NCI-H82 (cell line): ENCODE measurements at regions not wholly inside any gene's neighbourhood (a gene's known extent, or its start where the extent isn't known, plus 50 kb on each side); places are given as distances from the start of the nearest gene placed in this dataset.
A peak's percentile ranks its signal among the peaks of the same experiment; 100 is the strongest.

Experiments used
- DNase-seq: peaks from one replicate; lab custom pipeline; 2025; lab: John Stamatoyannopoulos, UW

DNA sequence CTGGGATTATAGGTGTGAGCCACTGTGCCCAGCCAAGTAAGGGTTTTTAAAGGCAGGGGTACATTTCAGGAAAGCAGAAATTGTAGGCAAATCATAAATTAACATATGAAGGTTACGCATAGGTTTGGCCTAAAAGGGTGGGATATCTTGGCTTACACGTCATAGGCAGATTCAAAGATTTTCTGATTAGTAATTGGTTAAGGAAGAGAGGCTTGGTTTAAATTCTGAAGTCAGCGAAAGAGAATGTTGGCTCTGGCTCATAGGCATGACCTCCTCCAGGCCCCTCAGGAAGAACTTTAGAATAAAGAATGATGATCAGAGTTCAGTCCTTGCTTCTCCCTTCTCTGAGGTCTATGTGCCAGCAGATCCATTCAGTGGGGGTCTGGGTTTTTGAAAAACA is 124.8 kb upstream of the RBBP6 start:
- no peak for DNase-seq

DNA sequence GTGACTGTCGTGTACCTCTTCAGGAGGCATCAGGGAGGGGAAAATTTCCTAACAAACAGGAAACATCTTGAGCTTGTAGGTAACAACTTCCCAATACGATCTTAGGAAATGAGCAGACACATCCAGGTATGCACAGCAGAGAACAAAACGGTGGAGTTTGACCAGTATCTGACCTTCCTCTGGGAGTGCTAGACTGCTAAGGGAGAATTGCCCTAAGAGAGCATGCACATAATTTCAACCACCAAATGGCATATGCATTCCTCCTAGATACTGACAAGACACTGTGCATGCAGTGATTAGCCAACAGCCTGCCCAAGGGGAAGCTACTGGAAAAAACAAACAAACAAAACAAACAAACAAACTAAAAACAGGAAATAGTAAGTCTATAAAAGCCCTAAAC is 120.6 kb upstream of the RBBP6 start:
- DNase-seq: no peak

DNA sequence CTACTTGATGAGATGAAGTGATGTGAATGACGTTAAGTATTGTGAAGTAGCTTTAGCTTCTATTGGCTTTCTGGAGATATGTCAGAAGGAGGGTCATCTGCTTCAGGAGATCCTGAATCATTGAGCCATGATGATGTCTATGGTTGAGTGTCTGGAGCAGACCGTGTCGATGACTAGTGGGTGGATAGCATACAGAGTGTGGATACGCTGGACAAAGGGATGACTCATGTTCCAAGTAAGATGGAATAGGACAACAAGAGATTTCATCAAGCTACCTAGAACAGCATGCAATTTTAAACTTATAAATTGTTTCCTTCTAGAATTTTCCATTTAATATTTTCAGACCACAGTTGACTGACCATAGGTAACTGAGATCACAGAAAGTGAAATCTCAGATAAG is 116.1 kb upstream of the RBBP6 start:
- DNase-seq: no peak

DNA sequence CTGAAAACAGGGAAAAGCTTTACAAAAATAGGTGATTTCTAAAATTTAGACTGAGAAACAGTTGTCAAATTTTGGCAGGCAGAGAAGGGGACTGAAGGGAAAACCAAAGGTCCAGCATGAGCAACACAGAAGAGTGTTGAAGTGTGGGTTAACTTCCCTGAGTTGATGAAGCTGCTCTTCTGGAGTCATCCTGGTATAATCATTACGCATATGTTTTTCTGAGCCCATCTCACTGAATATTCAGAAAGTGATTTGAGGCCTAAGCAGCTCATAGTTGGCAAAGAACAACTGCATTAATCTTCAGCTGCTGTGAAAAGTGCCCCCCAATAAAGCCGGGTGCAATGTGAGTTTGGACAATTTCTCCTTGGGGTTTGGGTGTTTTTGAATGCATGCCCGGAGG is 115.0 kb upstream of the RBBP6 start:
- DNase-seq: no peak

DNA sequence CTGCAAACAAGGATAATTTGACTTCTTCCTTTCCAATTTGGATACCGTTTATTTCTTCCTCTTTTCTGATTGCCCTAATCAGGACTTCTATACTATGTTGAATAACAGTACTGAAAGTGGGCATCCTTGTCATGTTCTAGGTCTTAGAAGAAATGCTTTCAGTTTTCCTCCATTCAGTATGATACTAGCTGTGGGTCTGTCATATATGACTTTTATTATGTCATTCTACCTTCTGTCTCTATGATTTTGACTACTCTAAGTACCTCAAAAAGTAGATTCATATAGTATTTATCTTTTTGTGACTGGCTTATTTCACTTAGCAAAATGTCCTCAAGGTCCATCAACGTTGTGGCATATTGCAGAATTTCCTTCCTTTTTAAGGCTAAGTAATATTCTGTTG is 111.5 kb upstream of the RBBP6 start:
- no peak for DNase-seq

DNA sequence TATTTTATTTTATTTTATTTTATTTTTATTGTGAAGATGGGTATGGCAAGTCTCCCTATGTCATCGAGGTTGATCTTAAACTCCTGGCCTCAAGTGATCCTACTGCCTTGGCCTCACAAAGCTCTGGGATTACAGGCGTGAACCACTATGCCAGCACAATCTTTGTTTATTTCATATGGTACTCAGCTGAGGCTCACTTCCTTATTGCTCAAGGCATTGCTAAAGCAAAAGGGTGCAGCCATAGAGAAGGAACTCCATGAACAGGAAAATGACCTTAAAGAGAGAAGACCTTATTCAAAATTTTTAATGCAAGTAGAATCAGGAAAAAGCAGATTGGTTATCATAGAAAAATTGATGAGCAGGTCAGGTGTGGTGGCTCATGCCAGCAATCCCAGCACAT is 110.6 kb upstream of the RBBP6 start:
- DNase-seq: no peak

DNA sequence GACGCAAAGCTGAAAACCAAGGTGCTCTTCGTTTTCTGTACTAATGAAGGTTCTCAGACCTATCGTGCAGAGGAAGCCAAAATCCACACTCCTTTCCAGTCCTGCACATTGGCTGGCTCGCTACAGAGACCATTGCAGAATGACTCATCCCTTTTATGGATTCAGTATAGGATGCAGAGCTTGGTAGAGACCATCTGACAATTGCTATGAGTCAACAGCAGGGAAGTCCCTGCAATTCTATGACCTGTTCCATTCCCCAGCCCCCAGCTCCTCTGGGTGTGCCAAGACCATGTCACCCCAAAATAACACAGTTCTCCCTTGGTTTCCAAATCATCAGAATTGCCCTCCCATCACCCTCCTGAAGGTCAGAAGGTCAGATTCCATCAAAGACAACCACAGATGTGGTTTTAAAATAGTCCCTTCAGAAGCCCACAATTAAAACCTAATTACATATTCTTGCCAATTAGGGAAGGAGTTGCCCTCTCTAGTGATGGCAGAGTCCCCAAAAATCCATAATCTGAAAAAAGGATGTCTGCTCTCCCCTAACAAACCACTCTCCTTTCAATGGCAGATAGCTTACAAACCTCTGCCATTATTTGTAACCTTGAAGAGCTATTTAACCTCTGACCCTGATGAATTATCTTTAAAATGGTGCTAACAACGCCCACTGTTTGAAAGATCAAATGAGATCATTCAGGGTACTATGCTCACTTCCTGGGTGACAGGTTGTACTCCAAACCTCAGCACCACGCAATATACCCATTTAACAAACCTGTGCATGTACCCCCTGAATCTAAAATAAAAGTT is 108.2 kb upstream of the RBBP6 start:
- no peak for DNase-seq

DNA sequence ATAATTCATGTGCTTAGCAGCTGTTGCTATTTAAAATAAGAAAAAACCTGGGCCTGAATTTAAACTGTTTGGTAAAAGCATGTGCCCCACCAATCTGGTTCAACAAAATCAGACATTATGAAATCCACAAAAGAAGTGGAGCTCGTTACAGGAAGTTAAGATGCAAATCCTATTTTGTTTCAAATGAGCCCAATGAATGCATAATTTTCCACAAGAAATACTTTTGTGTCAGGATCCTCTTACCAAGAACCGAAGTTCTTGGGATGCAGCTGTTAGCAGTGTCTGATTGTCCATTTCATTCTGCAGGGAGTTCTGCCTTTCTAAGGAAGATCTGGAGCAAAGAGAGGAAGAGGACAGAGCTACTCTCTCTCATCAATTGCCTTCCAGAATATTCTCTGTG is 105.7 kb upstream of the RBBP6 start:
- DNase-seq: no peak

DNA sequence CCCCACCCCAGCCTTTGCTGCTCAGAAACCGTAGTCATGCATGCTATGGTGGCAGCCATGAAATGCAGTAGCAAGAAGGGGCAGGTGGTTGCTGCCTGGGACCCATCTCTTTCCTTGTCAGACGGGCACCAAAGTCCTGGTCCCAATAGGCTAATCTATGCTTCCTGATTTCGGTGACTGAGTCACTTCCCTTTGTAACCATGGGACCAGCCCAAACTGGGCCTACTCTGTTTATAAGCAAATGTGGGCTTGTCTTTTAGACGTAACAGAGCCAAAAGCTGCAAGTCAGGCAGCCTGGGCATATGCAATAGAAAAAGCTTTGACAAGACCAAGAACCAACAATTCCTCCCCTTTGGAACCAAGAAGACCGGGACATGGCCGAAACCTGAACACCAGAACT is 99.1 kb upstream of the RBBP6 start:
- no peak for DNase-seq

DNA sequence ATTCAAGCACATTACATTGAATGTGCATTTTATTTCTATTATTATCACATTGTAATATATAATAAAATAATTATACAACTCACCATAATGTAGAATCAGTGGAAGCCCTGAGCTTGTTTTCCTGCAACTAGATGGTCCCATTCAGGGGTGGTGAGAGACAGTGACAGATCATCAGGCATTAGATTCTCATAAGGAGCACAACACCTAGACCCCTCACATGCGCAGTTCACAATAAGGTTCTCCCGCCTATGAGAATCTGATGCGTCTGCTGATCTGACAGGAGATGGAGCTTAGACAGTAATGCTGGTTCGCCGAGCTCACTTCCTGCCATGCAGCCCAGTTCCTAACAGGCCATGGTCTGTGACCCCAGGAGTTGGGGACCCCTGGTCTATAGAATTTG is 96.7 kb upstream of the RBBP6 start:
- DNase-seq: no peak

DNA sequence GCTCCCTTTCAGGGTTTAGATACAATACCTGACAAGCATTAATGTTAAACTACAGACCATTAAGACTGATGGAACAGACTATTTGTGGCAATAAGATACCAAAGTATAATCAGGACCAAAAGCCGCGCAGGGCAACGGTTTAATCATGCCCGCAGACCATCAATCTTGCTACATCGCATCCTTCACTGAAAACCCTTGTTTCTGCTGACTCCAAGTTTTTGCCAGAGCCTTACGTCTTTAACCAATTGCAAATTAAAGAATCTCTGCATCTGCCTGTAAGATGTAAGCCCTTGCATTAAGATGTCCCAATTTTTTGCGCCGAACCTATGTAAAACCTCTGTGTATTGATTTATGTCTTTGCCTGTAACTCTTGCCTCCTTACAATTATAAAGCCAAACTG is 94.2 kb upstream of the RBBP6 start:
- no peak for DNase-seq

DNA sequence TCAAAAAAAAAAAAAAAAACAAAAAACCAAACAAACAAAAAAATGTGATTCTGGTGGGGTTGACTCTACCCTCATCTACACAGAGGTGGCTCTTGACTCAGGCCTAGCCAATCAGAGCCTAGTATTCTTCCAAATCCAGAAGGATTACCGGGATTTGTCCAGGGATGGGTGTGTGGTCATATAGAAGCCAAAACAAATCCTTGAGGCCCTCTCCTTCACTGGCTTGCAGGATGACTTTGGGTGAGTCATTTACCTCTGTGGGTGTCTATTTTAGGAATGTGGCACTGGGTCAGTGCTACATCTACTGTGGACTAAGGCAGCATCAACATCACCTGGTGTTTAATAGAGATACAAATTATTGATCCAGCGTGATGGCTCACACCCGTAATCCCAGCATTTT is 93.2 kb upstream of the RBBP6 start:
- no peak for DNase-seq

DNA sequence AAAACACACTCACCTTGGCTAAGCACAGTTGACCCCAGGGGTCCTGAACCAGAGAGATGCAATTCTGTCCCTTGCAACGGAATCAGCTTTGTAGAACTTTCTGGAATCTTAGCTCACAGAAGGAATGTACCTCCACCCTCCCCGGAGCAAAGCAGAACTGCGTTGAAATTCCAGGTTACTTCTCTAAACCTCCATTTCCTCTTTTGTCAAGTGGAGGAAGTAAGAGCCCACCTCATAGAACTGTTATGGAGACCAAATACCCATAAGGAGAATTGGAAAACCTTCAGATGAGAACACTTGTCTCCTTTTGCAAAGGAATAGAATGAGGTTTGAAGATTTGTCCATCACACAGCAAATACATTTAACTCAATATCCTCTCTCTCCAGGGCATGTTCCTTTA is 86.6 kb upstream of the RBBP6 start:
- no peak for DNase-seq

DNA sequence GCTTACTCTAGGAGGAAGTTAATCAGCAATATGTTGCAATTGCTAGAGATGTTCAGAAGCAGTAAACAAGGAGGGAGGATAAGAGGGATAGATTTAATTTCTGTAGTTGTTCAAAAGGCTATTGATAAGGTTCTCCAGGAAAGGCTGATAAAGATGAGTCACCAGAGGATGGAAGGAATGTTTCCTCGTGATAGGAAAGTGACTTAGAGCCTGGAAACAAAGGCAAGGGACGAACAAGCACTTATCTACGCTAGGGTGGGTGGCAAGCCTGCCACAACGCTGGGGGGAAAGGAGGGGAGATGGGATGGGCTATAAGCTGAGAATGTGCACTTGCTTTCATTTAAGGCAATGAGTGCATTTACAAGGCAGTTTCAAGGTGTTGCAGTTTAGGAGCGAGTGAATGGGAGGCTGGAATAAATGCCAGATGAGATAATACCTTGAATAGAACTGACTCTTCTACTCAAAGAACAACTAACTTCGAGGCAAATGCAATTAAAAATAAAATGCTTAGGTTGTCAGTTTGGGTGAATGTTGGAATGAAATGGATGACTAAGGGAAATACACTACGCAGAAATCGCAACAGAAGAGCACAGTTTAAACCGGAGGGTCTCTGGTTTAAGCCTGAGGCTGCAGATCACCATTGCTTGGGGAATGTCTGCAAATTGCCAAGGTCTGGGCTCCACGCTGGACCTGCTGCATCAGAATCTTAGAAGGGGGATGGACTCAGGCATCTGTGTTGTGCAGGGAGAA is 76.0 kb upstream of the RBBP6 start:
- no peak for DNase-seq

DNA sequence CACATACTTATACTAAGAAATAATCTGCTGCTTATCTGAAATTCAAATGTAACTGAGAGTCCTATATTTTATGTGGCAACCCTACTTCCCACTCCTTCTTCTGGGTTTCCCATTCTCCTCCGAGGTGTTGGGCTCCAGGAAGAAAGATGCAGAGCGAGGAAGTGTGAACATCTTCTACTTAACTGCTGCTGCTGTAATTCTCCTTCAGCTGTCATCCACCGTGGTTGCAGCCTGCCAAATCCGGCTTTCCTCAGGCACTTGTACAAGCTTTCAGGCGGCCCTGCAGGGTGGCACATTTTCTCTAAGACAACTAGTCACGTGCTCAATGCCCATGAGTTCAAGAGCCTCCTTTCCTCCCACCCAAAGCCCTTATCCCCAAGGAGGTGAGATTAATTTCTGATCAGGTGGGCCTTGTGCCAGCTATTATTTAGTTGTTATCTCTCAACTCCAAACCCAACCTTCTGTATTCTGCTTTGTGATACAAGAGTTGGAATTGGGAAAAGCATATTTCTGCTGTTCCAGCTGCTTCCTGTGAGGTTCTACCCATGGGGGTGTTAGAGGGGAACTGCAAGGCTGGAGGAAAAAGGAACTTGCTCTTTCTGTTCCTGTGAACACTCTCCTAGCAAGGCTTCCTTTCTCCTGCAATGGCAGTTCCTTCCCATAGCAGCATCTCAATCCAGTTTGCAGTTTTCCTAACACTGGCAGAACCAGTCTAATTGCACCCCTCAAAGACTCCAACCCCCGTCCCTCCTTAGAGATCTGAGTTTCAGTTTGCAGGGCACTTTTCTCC is 67.6 kb upstream of the RBBP6 start:
- DNase-seq: peak; percentile 63

DNA sequence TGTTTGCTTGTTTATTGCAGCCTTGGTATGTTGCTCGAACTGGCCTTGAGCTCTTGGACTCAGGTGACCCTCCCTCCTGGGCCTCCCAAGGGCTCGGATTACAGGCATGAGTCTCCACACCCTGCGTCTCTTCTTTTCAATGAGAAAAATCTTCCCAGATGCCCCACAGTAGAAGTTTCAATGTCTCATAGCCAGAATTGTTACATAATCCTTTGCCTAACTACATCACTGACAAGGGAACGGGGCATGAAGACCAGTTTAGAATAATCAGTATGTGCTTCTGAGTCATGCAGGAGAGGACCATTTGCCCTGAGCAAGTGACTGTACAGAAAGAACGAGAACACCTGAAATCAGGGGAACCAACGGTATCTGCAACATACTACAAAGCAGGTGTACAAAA is 61.9 kb upstream of the RBBP6 start:
- DNase-seq: no peak

DNA sequence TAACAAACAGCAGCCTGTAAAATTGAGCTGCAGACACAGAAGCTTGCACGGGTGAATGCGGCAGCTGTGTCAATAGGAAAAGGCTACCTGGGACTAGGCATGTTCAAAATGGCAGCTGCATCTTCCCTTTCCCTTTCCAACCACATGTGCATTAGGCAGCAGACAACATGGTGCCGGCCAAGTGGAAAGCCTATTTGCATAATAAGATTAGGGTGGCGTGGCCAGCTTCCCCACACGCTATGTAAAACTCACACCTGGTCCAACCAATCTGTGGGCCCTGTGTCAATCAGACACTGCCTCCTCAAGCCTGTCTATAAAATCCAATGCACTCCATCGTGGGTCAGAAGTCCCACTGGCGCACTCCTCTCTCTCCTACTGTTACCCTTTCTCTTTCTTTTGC is 61.0 kb upstream of the RBBP6 start:
- DNase-seq: peak; percentile 81

DNA sequence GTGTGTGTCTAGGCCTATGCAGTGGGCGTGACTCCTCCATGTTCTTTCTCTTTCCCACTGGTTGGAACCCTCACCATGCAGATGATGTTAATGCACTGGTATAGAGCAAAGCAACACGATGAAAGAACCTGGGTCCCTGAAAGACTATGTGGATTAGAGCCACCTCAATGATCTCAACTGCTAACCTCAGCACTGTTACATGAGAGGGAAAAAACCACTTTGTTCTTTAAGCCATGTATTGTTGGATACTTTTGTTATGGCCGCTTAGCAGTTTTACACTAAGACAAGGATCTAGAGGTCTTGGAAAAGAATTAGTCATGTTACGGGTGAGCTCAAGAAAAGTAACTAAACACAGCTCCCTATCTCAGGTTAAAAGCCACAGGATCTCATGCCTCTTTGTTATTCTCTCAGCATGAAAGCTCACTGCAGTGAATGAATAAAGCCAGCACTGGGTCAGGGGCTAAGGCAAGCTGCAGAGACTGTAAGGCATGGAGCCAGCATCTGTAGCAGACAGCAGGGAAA is 56.6 kb upstream of the RBBP6 start:
- no peak for DNase-seq

DNA sequence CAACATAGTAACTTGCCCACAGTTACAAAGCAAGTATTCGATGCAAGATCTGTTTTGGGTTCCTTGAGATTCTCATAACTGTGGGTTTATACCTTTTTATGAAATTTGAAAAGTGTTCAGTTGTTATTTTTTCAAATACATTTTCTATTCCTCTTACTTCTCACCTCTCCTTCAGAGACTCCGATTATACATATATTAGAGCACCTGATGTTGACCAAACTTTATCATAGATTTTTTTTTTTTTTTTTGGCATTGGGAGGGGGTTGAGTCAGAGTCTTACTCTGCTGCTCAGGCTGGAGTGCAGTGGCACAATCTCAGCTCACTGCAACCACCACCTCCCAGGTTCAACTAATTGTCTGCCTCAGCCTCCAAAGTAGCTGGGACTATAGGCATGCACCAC is 51.3 kb upstream of the RBBP6 start:
- DNase-seq: no peak
